IMR-90 (cell line): ENCODE measurements at regions not wholly inside any gene's neighbourhood (a gene's known extent, or its start where the extent isn't known, plus 50 kb on each side); places are given as distances from the start of the nearest gene placed in this dataset.

Experiments
- ATAC-seq: fragments of 200-7000 bp; cut with Tn5 transposase; 2 replicates; pipeline ENCODE4 v1.9.1; 2020; ENCODE audit warnings: low read depth, mild to moderate bottlenecking, moderate library complexity
- BruUV-seq: library from RNA; stranded (reverse); fragments of 400-500 nt; replicated peaks from 2 replicates; lab custom pipeline; 2021; lab: Mats Ljungman, UMichigan
- CTCF ChIA-PET: fragments of 300-600 bp; formaldehyde crosslinking; extraction: SDS; loops from one replicate; lab custom pipeline; 2021; ENCODE audit warnings: antibody characterized with exemption; lab: Yijun Ruan, JAX
- POLR2A ChIA-PET: fragments of 300-600 bp; sonication (Branson Sonifier 250); formaldehyde crosslinking; loops from one replicate; lab custom pipeline; 2022; ENCODE audit warnings: antibody characterized with exemption; ENCODE audit not compliant: unreplicated experiment; lab: Charles Lee
- DNase-seq: peaks from one replicate; pipeline ENCODE4 v3.0.0; 2013
- H2AFZ ChIP-seq: replicated peaks from 2 replicates; pipeline ENCODE3; 2013; ENCODE audit warnings: low read length, mild to moderate bottlenecking; ENCODE audit not compliant: poor library complexity
- H2AK5ac ChIP-seq: 2 replicates; pipeline ENCODE4 v1.6.1; 2013; ENCODE audit warnings: low read depth, low read length, inconsistent platforms
- H2AK9ac ChIP-seq: replicated peaks from 2 replicates; pipeline ENCODE3; 2013; ENCODE audit warnings: mild to moderate bottlenecking, low read depth, low read length, moderate library complexity; ENCODE audit not compliant: poor library complexity
- H2BK120ac ChIP-seq: 2 replicates; pipeline ENCODE4 v1.6.1; 2013; ENCODE audit warnings: low read depth, low read length, inconsistent platforms
- H2BK15ac ChIP-seq: 3 replicates; pipeline ENCODE4 v1.6.1; 2013; ENCODE audit warnings: low read depth, low read length, inconsistent platforms
- H2BK20ac ChIP-seq: 2 replicates; pipeline ENCODE4 v1.6.1; 2013; ENCODE audit warnings: low read depth, mild to moderate bottlenecking, inconsistent platforms, low read length, moderate library complexity
- H2BK5ac ChIP-seq: 2 replicates; pipeline ENCODE4 v1.6.1; 2013; ENCODE audit warnings: mild to moderate bottlenecking, low read depth, low read length, inconsistent platforms; ENCODE audit not compliant: poor library complexity, severe bottlenecking
- H3K14ac ChIP-seq: replicated peaks from 2 replicates; pipeline ENCODE4 v1.6.1; 2013; ENCODE audit warnings: low read depth, low read length, inconsistent platforms
- H3K18ac ChIP-seq: 2 replicates; pipeline ENCODE4 v1.6.1; 2013; ENCODE audit warnings: low read depth, low read length, control low read depth
- H3K23ac ChIP-seq: 2 replicates; pipeline ENCODE4 v1.6.1; 2013; ENCODE audit warnings: low read depth, low read length, inconsistent platforms
- H3K27ac ChIP-seq: 2 replicates; pipeline ENCODE4 v1.5.1; 2013; ENCODE audit warnings: mild to moderate bottlenecking, control low read depth, low read length; ENCODE audit not compliant: insufficient read depth
- H3K27me3 ChIP-seq: 2 replicates; pipeline ENCODE4 v1.6.1; 2013; ENCODE audit warnings: low read length; ENCODE audit not compliant: control insufficient read depth, insufficient read depth
- H3K36me3 ChIP-seq: 2 replicates; pipeline ENCODE4 v1.6.1; 2013; ENCODE audit warnings: low read length, mixed read lengths; ENCODE audit not compliant: control insufficient read depth, insufficient read depth
- H3K4ac ChIP-seq: 2 replicates; pipeline ENCODE4 v1.6.1; 2013; ENCODE audit warnings: low read depth, low read length, inconsistent platforms
- H3K4me1 ChIP-seq: 2 replicates; pipeline ENCODE4 v1.6.1; 2013; ENCODE audit warnings: low read length, mixed read lengths; ENCODE audit not compliant: control insufficient read depth, insufficient read depth
- H3K4me2 ChIP-seq: 2 replicates; pipeline ENCODE4 v1.6.1; 2013; ENCODE audit warnings: low read depth, mild to moderate bottlenecking, control low read depth, low read length, moderate library complexity
- H3K4me3 ChIP-seq: 2 replicates; pipeline ENCODE4 v1.5.1; 2013; ENCODE audit warnings: low read depth, mild to moderate bottlenecking, control low read depth, low read length, moderate library complexity; ENCODE audit not compliant: insufficient read depth
- H3K56ac ChIP-seq: 2 replicates; pipeline ENCODE4 v1.6.1; 2013; ENCODE audit warnings: low read length, inconsistent platforms; ENCODE audit not compliant: insufficient read depth; ENCODE audit errors: extremely low read depth
- H3K79me1 ChIP-seq, 2 experiments: 2 replicates each; pipeline ENCODE4 v1.6.1; 2013; ENCODE audit warnings: low read length in 2 of 2, inconsistent platforms in 1 of 2, low read depth in 1 of 2
- H3K9ac ChIP-seq: 2 replicates; pipeline ENCODE4 v1.6.1; 2013; ENCODE audit warnings: low read depth, low read length, control low read depth
- H3K9me1 ChIP-seq: 2 replicates; pipeline ENCODE4 v1.6.1; 2013; ENCODE audit warnings: low read length, inconsistent platforms; ENCODE audit not compliant: insufficient read depth
- H3K9me3 ChIP-seq: 2 replicates; pipeline ENCODE4 v1.6.1; 2013; ENCODE audit warnings: low read length; ENCODE audit not compliant: control insufficient read depth, insufficient read depth
- H4K20me1 ChIP-seq: 2 replicates; pipeline ENCODE4 v1.6.1; 2013; ENCODE audit warnings: low read length, inconsistent platforms; ENCODE audit not compliant: insufficient read depth
- H4K5ac ChIP-seq: 2 replicates; pipeline ENCODE4 v1.6.1; 2013; ENCODE audit warnings: mild to moderate bottlenecking, low read depth, low read length, control low read depth
- H4K8ac ChIP-seq, 2 experiments: 2 replicates each; pipeline ENCODE4 v1.6.1; 2013; ENCODE audit warnings: low read depth in 2 of 2, low read length in 2 of 2, control low read depth in 1 of 2, inconsistent platforms in 1 of 2
- H4K91ac ChIP-seq: 2 replicates; pipeline ENCODE4 v1.6.1; 2013; ENCODE audit warnings: low read depth, low read length, inconsistent platforms; ENCODE audit not compliant: insufficient read depth
- BHLHE40 ChIP-seq: fragments of 150-350 bp; IDR thresholded peaks from 2 replicates; pipeline ENCODE4 v1.6.1; 2016; ENCODE audit warnings: mild to moderate bottlenecking, low read depth, low read length
- CEBPB ChIP-seq: IDR thresholded peaks from 2 replicates; pipeline ENCODE4 v1.6.1; 2012; ENCODE audit warnings: low read depth, low read length, improper control_type of control experiment
- CHD1 ChIP-seq: IDR thresholded peaks from 2 replicates; pipeline ENCODE4 v1.6.1; 2012; ENCODE audit warnings: low read depth, low read length, improper control_type of control experiment
- FOS ChIP-seq: fragments of 150-350 bp; IDR thresholded peaks from 2 replicates; pipeline ENCODE4 v1.6.1; 2016; ENCODE audit warnings: low read depth, low read length
- MAFK ChIP-seq: IDR thresholded peaks from 2 replicates; pipeline ENCODE4 v1.6.1; 2012; ENCODE audit warnings: low read depth, low read length, improper control_type of control experiment
- MAZ ChIP-seq: IDR thresholded peaks from 2 replicates; pipeline ENCODE4 v1.6.1; 2012; ENCODE audit warnings: low read depth, mild to moderate bottlenecking, low read length, improper control_type of control experiment, moderate library complexity, borderline replicate concordance
- MXI1 ChIP-seq: IDR thresholded peaks from 2 replicates; pipeline ENCODE4 v1.6.1; 2012; ENCODE audit warnings: low read depth, mild to moderate bottlenecking, low read length, moderate library complexity, borderline replicate concordance
- NFE2L2 ChIP-seq: fragments of 150-350 bp; IDR thresholded peaks from 2 replicates; pipeline ENCODE4 v1.6.1; 2016; ENCODE audit warnings: low read depth, mild to moderate bottlenecking, low read length
- POLR2A ChIP-seq: IDR thresholded peaks from 2 replicates; pipeline ENCODE4 v1.6.1; 2012; ENCODE audit warnings: mild to moderate bottlenecking, low read depth, low read length
- RAD21 ChIP-seq: IDR thresholded peaks from 2 replicates; pipeline ENCODE4 v1.6.1; 2012; ENCODE audit warnings: low read length, improper control_type of control experiment
- RCOR1 ChIP-seq: IDR thresholded peaks from 2 replicates; pipeline ENCODE4 v1.6.1; 2012; ENCODE audit warnings: mild to moderate bottlenecking, low read length, improper control_type of control experiment; ENCODE audit not compliant: insufficient replicate concordance
- RFX5 ChIP-seq: IDR thresholded peaks from 2 replicates; pipeline ENCODE4 v1.8.0; 2012; ENCODE audit warnings: low read depth, mild to moderate bottlenecking, low read length, moderate library complexity
- SMC3 ChIP-seq: fragments of 150-350 bp; IDR thresholded peaks from 2 replicates; pipeline ENCODE4 v1.6.1; 2016; ENCODE audit warnings: low read depth, mild to moderate bottlenecking, antibody characterized with exemption, low read length, moderate library complexity
- WGBS, 2 experiments: methylation state at CpG; one replicate each; pipeline versions ENCODE4 v1.1.5 to v1.1.7; 2013; ENCODE audit warnings: missing lambda C conversion rate in 2 of 2; ENCODE audit not compliant: insufficient read length in 1 of 2; ENCODE audit errors: extremely low coverage in 2 of 2; 5-methylcytosine and 5-hydroxymethylcytosine counted together
- dilution Hi-C: fragments of 300-500 bp; cut with HindIII; formaldehyde crosslinking; loops from one replicate; pipeline ENCODE4 v1.14.3; 2018; ENCODE audit warnings: low sequenced_read_pairs; ENCODE audit not compliant: unreplicated experiment
- in situ Hi-C: fragments of 300-500 bp; cut with MboI; formaldehyde crosslinking; loops from 3 replicates; pipeline ENCODE4 v1.14.3; 2019; ENCODE audit warnings: low sequenced_read_pairs, inconsistent platforms, mixed read lengths
- intact Hi-C: fragments of 100-400 bp; cut with micrococcal nuclease; formaldehyde crosslinking; loops from 2 replicates; pipeline ENCODE4 v1.10.0; 2022
- TF ChIP-seq, protein P1 (sequence below): fragments of 150-350 bp; IDR thresholded peaks from 2 replicates; pipeline ENCODE4 v1.6.1; 2016; ENCODE audit warnings: low read depth, mild to moderate bottlenecking, low read length, moderate library complexity, borderline replicate concordance
- TF ChIP-seq, protein P2 (sequence below): fragments of 150-350 bp; IDR thresholded peaks from 2 replicates; pipeline ENCODE4 v1.6.1; 2017; ENCODE audit warnings: mild to moderate bottlenecking, antibody characterized with exemption, low read length, low read depth
- TF ChIP-seq, protein P3 (sequence below): conservative IDR thresholded peaks from 2 replicates; pipeline ENCODE4 v1.5.1; 2012; ENCODE audit warnings: mild to moderate bottlenecking, low read depth, low read length, improper control_type of control experiment

DNA sequence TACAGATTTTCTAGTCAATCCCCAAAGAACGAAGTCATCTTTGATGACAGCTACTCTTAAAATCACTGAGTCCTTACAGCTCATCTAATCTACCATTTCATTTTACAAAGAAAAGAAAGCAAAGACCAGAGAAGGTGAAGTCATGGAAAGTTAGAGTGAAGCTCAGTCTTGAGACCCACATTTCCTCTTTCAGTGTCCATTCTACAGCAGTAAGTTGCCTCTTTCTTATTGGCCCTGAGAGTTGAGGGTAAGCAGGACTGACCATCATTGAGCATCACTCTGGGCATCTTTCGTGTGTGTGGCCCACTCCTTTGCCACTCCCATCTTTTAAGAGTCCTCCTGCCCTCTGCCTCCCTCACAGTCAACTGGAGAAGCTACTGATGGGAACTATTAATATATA, 251.8 kb upstream of the NR4A3 start:
- dilution Hi-C loops = no loop called here
- ATAC-seq (no peak), DNase-seq (no peak)
- no peaks in the 10 kb centered on the region for H4K20me1 ChIP-seq
- CTCF ChIA-PET = no interaction called here
- no peaks in the 10 kb centered on the region for H3K9me3 ChIP-seq
- intact Hi-C loops = no loop called here
- H2BK5ac ChIP-seq = no peak overlapping the region
- H3K4ac ChIP-seq = no peak overlapping the region
- TF ChIP-seq CHD1 (no peak), FOS (no peak), MAFK (no peak), CEBPB (no peak), POLR2A (no peak), NFE2L2 (no peak), MXI1 (no peak), MAZ (no peak), BHLHE40 (no peak), SMC3 (no peak), RFX5 (no peak), RCOR1 (no peak), RAD21 (no peak)
- TF ChIP-seq, protein P1, sequence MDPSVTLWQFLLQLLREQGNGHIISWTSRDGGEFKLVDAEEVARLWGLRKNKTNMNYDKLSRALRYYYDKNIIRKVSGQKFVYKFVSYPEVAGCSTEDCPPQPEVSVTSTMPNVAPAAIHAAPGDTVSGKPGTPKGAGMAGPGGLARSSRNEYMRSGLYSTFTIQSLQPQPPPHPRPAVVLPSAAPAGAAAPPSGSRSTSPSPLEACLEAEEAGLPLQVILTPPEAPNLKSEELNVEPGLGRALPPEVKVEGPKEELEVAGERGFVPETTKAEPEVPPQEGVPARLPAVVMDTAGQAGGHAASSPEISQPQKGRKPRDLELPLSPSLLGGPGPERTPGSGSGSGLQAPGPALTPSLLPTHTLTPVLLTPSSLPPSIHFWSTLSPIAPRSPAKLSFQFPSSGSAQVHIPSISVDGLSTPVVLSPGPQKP = no peak
- TF ChIP-seq, protein P2, sequence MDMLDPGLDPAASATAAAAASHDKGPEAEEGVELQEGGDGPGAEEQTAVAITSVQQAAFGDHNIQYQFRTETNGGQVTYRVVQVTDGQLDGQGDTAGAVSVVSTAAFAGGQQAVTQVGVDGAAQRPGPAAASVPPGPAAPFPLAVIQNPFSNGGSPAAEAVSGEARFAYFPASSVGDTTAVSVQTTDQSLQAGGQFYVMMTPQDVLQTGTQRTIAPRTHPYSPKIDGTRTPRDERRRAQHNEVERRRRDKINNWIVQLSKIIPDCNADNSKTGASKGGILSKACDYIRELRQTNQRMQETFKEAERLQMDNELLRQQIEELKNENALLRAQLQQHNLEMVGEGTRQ = no peak
- TF ChIP-seq, protein P3, sequence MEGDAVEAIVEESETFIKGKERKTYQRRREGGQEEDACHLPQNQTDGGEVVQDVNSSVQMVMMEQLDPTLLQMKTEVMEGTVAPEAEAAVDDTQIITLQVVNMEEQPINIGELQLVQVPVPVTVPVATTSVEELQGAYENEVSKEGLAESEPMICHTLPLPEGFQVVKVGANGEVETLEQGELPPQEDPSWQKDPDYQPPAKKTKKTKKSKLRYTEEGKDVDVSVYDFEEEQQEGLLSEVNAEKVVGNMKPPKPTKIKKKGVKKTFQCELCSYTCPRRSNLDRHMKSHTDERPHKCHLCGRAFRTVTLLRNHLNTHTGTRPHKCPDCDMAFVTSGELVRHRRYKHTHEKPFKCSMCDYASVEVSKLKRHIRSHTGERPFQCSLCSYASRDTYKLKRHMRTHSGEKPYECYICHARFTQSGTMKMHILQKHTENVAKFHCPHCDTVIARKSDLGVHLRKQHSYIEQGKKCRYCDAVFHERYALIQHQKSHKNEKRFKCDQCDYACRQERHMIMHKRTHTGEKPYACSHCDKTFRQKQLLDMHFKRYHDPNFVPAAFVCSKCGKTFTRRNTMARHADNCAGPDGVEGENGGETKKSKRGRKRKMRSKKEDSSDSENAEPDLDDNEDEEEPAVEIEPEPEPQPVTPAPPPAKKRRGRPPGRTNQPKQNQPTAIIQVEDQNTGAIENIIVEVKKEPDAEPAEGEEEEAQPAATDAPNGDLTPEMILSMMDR = no peak
- no peak overlapping the region for H3K18ac ChIP-seq
- no peak overlapping the region for H3K23ac ChIP-seq
- no peak overlapping the region for H4K8ac ChIP-seq
- H2BK120ac ChIP-seq = no peak overlapping the region
- no peaks in the 10 kb centered on the region for H3K9me1 ChIP-seq
- H3K79me1 ChIP-seq = no peaks in the 10 kb centered on the region
- POLR2A ChIA-PET = no interaction called here
- no peak overlapping the region for H2BK20ac ChIP-seq
- WGBS, 2 experiments = no CpG with 5 or more reads among the region's 2 CpGs
- no peak overlapping the region for H4K91ac ChIP-seq
- H3K56ac ChIP-seq = no peak overlapping the region
- no peak overlapping the region for H2AK9ac ChIP-seq
- H2BK15ac ChIP-seq = no peak overlapping the region
- H3K27ac ChIP-seq = no peak overlapping the region
- no peak overlapping the region for H3K14ac ChIP-seq
- in situ Hi-C loops = no loop called here
- no peak overlapping the region for H3K4me2 ChIP-seq
- H3K4me1 ChIP-seq = no peaks in the 10 kb centered on the region
- no TSS peak for BruUV-seq
- H2AFZ ChIP-seq = no peak overlapping the region
- peaks cover 26% of the 10 kb centered on the region for H3K27me3 ChIP-seq
- no peak overlapping the region for H3K9ac ChIP-seq
- no peak overlapping the region for H4K5ac ChIP-seq
- no peaks in the 10 kb centered on the region for H3K36me3 ChIP-seq
- H2AK5ac ChIP-seq = no peak overlapping the region
- no peak overlapping the region for H3K4me3 ChIP-seq
